ENCODE measurements at regions not wholly inside any gene's neighbourhood (a gene's known extent, or its start where the extent isn't known, plus 50 kb on each side); places are given as distances from the start of the nearest gene placed in this dataset.

DNA sequence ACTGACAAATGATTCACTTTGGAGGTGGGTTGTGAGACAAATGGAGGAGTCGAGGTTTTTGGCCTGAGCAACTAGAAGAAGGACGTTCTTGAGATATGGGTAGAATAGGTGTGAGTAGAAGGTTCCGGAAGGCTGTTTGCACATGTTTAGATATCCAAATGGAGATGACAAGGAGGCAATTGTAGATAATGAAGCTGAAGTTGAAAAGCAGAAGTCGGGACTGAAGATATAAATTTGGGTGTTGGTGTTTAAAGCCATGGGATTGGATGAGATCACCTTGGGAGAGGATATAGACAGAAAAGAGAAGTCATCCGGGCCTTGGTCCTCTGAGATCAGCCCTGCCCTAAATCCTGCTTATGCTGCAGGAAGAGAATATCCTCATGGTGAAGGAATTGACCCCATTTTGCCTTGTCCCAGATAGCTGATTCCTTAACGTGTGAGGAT, 75.5 kb upstream of the CD44 start:
- Mint-ChIP-seq H3K9me3 (peaks cover 0 to 6% (median 4%) of the 10 kb centered on the region in 7 donors), H3K36me3 (peaks cover 2 to 3% of the 10 kb centered on the region in 2 donors), H3K27me3 (ENCODE audit: low read depth in 3 of 3) (peaks cover 0 to 4% (median 0%) of the 10 kb centered on the region in 3 donors), H3K4me1 (peaks cover 34% of the 10 kb centered on the region), H3K4me3 (no peak overlapping the region), H3K27ac (no peak overlapping the region)
- intact Hi-C loops (cut with micrococcal nuclease), result no loop called here
- DNase-seq, result peak in 2 of 3 donors; percentile 46 to 49
- WGBS (ENCODE audit: insufficient coverage), result 72% methylated on average over 5 of the region's 6 CpGs
- Histone ChIP-seq H3K4me2 (replicated peaks; ENCODE audit: extremely low read depth, low read length, poor library complexity, severe bottlenecking) (no peak overlapping the region), H3K9ac (ENCODE audit: insufficient read depth, low read length, poor library complexity, severe bottlenecking) (no peak overlapping the region), H3K27ac (ENCODE audit: low read depth in 1 of 2, low read length in 2 of 2) (no peak overlapping the region), H3K4me3 (replicated peaks in 1 of 3; ENCODE audit: low read depth in 2 of 3, low read length in 3 of 3) (no peak overlapping the region), H2AFZ (ENCODE audit: insufficient read depth, low read depth, low read length, poor library complexity, severe bottlenecking) (no peak overlapping the region), H3K27me3 (ENCODE audit: control insufficient read depth in 2 of 2, insufficient read depth in 2 of 2, low read length in 2 of 2) (no peaks in the 10 kb centered on the region), H3K4me1 (ENCODE audit: control insufficient read depth in 1 of 2, insufficient read depth in 2 of 2, low read length in 2 of 2) (peaks cover 48 to 58% of the 10 kb centered on the region in 2 donors), H3K9me3 (replicated peaks in 1 of 2; ENCODE audit: control insufficient read depth in 1 of 2, insufficient read depth in 1 of 2, low read length in 2 of 2) (no peaks in the 10 kb centered on the region), H4K20me1 (ENCODE audit: insufficient read depth, low read length) (no peaks in the 10 kb centered on the region), H3K79me2 (ENCODE audit: insufficient read depth, low read length) (no peaks in the 10 kb centered on the region), H3K36me3 (replicated peaks in 1 of 2; ENCODE audit: control insufficient read depth in 1 of 2, insufficient read depth in 2 of 2, low read length in 2 of 2) (no peaks in the 10 kb centered on the region)
- TF ChIP-seq, protein P1, sequence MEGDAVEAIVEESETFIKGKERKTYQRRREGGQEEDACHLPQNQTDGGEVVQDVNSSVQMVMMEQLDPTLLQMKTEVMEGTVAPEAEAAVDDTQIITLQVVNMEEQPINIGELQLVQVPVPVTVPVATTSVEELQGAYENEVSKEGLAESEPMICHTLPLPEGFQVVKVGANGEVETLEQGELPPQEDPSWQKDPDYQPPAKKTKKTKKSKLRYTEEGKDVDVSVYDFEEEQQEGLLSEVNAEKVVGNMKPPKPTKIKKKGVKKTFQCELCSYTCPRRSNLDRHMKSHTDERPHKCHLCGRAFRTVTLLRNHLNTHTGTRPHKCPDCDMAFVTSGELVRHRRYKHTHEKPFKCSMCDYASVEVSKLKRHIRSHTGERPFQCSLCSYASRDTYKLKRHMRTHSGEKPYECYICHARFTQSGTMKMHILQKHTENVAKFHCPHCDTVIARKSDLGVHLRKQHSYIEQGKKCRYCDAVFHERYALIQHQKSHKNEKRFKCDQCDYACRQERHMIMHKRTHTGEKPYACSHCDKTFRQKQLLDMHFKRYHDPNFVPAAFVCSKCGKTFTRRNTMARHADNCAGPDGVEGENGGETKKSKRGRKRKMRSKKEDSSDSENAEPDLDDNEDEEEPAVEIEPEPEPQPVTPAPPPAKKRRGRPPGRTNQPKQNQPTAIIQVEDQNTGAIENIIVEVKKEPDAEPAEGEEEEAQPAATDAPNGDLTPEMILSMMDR (IDR thresholded peaks at IDR 0.05), result no peak

DNA sequence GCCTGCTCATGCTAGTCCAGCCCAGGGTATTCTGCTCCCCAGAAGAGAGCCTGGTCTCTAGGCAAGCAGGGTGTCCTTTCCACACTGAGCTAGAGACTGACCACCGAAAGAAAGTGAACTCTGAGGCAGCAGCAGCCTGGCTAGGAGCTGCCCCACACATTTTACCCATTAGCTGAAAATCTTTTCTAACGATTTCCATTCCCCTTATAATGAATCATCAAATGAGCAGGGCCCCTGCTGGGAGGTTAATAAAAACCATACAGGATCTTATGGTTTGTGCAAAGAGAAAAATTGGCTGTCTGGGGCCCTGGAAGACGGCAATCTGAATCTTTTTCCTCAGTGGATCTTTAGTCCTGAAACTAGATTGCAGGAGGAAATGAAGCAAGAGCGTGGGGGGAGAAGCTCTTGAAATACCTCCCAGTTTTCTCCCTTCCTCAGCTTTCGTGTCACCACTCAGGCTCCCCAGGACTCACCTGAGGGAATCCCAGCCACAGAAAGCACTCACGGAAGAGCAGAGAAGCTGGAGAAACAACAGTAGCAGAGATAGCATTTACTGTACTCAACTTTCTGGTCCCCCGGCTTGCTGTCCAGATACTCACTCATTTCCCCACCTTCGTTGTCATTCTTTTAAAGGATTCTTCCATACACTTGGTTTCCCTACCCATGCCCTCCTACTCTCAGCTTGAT, 74.7 kb upstream of the CD44 start:
- intact Hi-C loops (cut with micrococcal nuclease), result no loop called here
- Histone ChIP-seq H3K4me2 (replicated peaks; ENCODE audit: extremely low read depth, low read length, poor library complexity, severe bottlenecking) (no peak overlapping the region), H3K36me3 (replicated peaks in 1 of 2; ENCODE audit: control insufficient read depth in 1 of 2, insufficient read depth in 2 of 2, low read length in 2 of 2) (no peaks in the 10 kb centered on the region), H2AFZ (ENCODE audit: insufficient read depth, low read depth, low read length, poor library complexity, severe bottlenecking) (no peak overlapping the region), H4K20me1 (ENCODE audit: insufficient read depth, low read length) (no peaks in the 10 kb centered on the region), H3K27me3 (ENCODE audit: control insufficient read depth in 2 of 2, insufficient read depth in 2 of 2, low read length in 2 of 2) (no peaks in the 10 kb centered on the region), H3K4me3 (replicated peaks in 1 of 3; ENCODE audit: low read depth in 2 of 3, low read length in 3 of 3) (no peak overlapping the region), H3K9ac (ENCODE audit: insufficient read depth, low read length, poor library complexity, severe bottlenecking) (no peak overlapping the region), H3K9me3 (replicated peaks in 1 of 2; ENCODE audit: control insufficient read depth in 1 of 2, insufficient read depth in 1 of 2, low read length in 2 of 2) (peaks cover 0 to under 1% of the 10 kb centered on the region in 2 donors), H3K79me2 (ENCODE audit: insufficient read depth, low read length) (no peaks in the 10 kb centered on the region), H3K4me1 (ENCODE audit: control insufficient read depth in 1 of 2, insufficient read depth in 2 of 2, low read length in 2 of 2) (peaks cover 41 to 51% of the 10 kb centered on the region in 2 donors), H3K27ac (ENCODE audit: low read depth in 1 of 2, low read length in 2 of 2) (no peak overlapping the region)
- 65% methylated on average over 4 of the region's 8 CpGs for WGBS (ENCODE audit: insufficient coverage)
- H3K4me1 Mint-ChIP-seq, result peaks cover 27% of the 10 kb centered on the region
- peaks cover 0 to 2% (median 0%) of the 10 kb centered on the region in 3 donors for H3K27me3 Mint-ChIP-seq (ENCODE audit: low read depth in 3 of 3)
- H3K4me3 Mint-ChIP-seq, result no peak overlapping the region
- H3K27ac Mint-ChIP-seq, result no peak overlapping the region
- TF ChIP-seq, protein P1 (IDR thresholded peaks at IDR 0.05), result no peak
- H3K36me3 Mint-ChIP-seq, result peaks cover 0 to 2% of the 10 kb centered on the region in 2 donors
- DNase-seq, result no peak
- H3K9me3 Mint-ChIP-seq, result peaks cover 0 to 4% (median 2%) of the 10 kb centered on the region in 7 donors

Measured in CD14-positive monocyte (primary cell).